HG02884 (cell line): ENCODE measurements at regions not wholly inside any gene's neighbourhood (a gene's known extent, or its start where the extent isn't known, plus 50 kb on each side); places are given as distances from the start of the nearest gene placed in this dataset.

Experiments
- ATAC-seq: cut with Tn5 transposase; IDR thresholded peaks from one replicate; pipeline ENCODE4 v1.9.1; 2021; ENCODE audit warnings: mild to moderate bottlenecking, moderate library complexity; ENCODE audit not compliant: unreplicated experiment

- no peak for ATAC-seq
Measured at GRCh38 chr7:84684836-84685480, 490.4 kb upstream of the SEMA3A start.

GRCh38 chr7:84682543-84682942 lies 488.0 kb upstream of the SEMA3A start:
- ATAC-seq, result no peak

GRCh38 chr7:84678841-84679240 lies 484.3 kb upstream of the SEMA3A start:
- no peak for ATAC-seq

- ATAC-seq, result no peak
Measured at GRCh38 chr7:84677117-84677732, 482.6 kb upstream of the SEMA3A start.

- no peak for ATAC-seq
Measured at GRCh38 chr7:84675633-84676034, 481.0 kb upstream of the SEMA3A start.

GRCh38 chr7:84674236-84674913 lies 479.8 kb upstream of the SEMA3A start:
- ATAC-seq, result no peak

GRCh38 chr7:84669177-84669732 lies 474.7 kb upstream of the SEMA3A start:
- ATAC-seq, result no peak

GRCh38 chr7:84668116-84668515 lies 473.5 kb upstream of the SEMA3A start:
- ATAC-seq, result no peak

GRCh38 chr7:84666651-84667050 lies 472.1 kb upstream of the SEMA3A start:
- no peak for ATAC-seq

GRCh38 chr7:84665339-84665738 lies 470.8 kb upstream of the SEMA3A start:
- no peak for ATAC-seq

- ATAC-seq, result no peak
Measured at GRCh38 chr7:84664626-84665025, 470.0 kb upstream of the SEMA3A start.

- ATAC-seq, result no peak
Measured at GRCh38 chr7:84663224-84663623, 468.6 kb upstream of the SEMA3A start.

GRCh38 chr7:84658286-84658685 lies 463.7 kb upstream of the SEMA3A start:
- no peak for ATAC-seq

GRCh38 chr7:84654273-84654672 lies 459.7 kb upstream of the SEMA3A start:
- no peak for ATAC-seq

GRCh38 chr7:84651876-84652275 lies 457.3 kb upstream of the SEMA3A start:
- no peak for ATAC-seq

GRCh38 chr7:84647797-84648757 lies 453.5 kb upstream of the SEMA3A start:
- ATAC-seq, result no peak

- no peak for ATAC-seq
Measured at GRCh38 chr7:84642611-84643010, 448.0 kb upstream of the SEMA3A start.

- ATAC-seq, result no peak
Measured at GRCh38 chr7:84640637-84641036, 446.0 kb upstream of the SEMA3A start.

GRCh38 chr7:84638339-84638697 lies 443.7 kb upstream of the SEMA3A start:
- no peak for ATAC-seq

- ATAC-seq, result no peak
Measured at GRCh38 chr7:84637568-84638338, 443.2 kb upstream of the SEMA3A start.
